ENCODE measurements at regions not wholly inside any gene's neighbourhood (a gene's known extent, or its start where the extent isn't known, plus 50 kb on each side); places are given as distances from the start of the nearest gene placed in this dataset.
"Not testable (repeated sequence)": the region's sequence is repeated elsewhere in the genome, so short reads cannot be mapped to it uniquely, and the experiment has no call there.

GRCh38 chr4:159787901-159788300 lies 685.0 kb downstream of the RAPGEF2 start:
- TF ChIP-seq CTCF (IDR thresholded peaks at IDR 0.05; ENCODE audit: insufficient read depth, low read depth, low read length, missing control alignments), result no peak
- no peak overlapping the region for H3K4me3 ChIP-seq (ENCODE audit: low read length)
- peak; percentile 41 for DNase-seq (ENCODE audit: low read depth)

- no peak for DNase-seq (ENCODE audit: low read depth)
- H3K4me3 ChIP-seq (ENCODE audit: low read length), result no peak overlapping the region
- no peak for TF ChIP-seq CTCF (IDR thresholded peaks at IDR 0.05; ENCODE audit: insufficient read depth, low read depth, low read length, missing control alignments)
Observed at GRCh38 chr4:159791334-159791733, 688.5 kb downstream of the RAPGEF2 start.

- not testable (repeated sequence) for DNase-seq (ENCODE audit: low read depth); H3K4me3 ChIP-seq (ENCODE audit: low read length)
Observed at GRCh38 chr4:159804592-159804991, 701.7 kb downstream of the RAPGEF2 start.

- TF ChIP-seq CTCF (IDR thresholded peaks at IDR 0.05; ENCODE audit: insufficient read depth, low read depth, low read length, missing control alignments), result no peak
- H3K4me3 ChIP-seq (ENCODE audit: low read length), result no peak overlapping the region
- DNase-seq (ENCODE audit: low read depth), result peak; percentile 32
Observed at GRCh38 chr4:159823743-159824142, 720.9 kb downstream of the RAPGEF2 start.

- no peak for TF ChIP-seq CTCF (IDR thresholded peaks at IDR 0.05; ENCODE audit: insufficient read depth, low read depth, low read length, missing control alignments)
- no peak for DNase-seq (ENCODE audit: low read depth)
- H3K4me3 ChIP-seq (ENCODE audit: low read length), result no peak overlapping the region
Observed at GRCh38 chr4:159828687-159829086, 725.8 kb downstream of the RAPGEF2 start.

GRCh38 chr4:159829184-159829583 lies 726.3 kb downstream of the RAPGEF2 start:
- no peak for TF ChIP-seq CTCF (IDR thresholded peaks at IDR 0.05; ENCODE audit: insufficient read depth, low read depth, low read length, missing control alignments)
- no peak for DNase-seq (ENCODE audit: low read depth)
- H3K4me3 ChIP-seq (ENCODE audit: low read length), result no peak overlapping the region

- no peak for DNase-seq (ENCODE audit: low read depth)
- no peak for TF ChIP-seq CTCF (IDR thresholded peaks at IDR 0.05; ENCODE audit: insufficient read depth, low read depth, low read length, missing control alignments)
- H3K4me3 ChIP-seq (ENCODE audit: low read length), result no peak overlapping the region
Observed at GRCh38 chr4:159837071-159837470, 734.2 kb downstream of the RAPGEF2 start.

- no peak for TF ChIP-seq CTCF (IDR thresholded peaks at IDR 0.05; ENCODE audit: insufficient read depth, low read depth, low read length, missing control alignments)
- H3K4me3 ChIP-seq (ENCODE audit: low read length), result no peak overlapping the region
- no peak for DNase-seq (ENCODE audit: low read depth)
Observed at GRCh38 chr4:159855731-159856130, 752.9 kb downstream of the RAPGEF2 start.
